GM23338 (cell line): ENCODE measurements at regions not wholly inside any gene's neighbourhood (a gene's known extent, or its start where the extent isn't known, plus 50 kb on each side); places are given as distances from the start of the nearest gene placed in this dataset.

Experiments used
- ATAC-seq: fragments of 200-7000 bp; cut with Tn5 transposase; 3 replicates; pipeline ENCODE4 v1.9.1; 2020
- DNase-seq: peaks from one replicate; pipeline ENCODE4 v3.0.0-alpha.2; 2015; ENCODE audit warnings: low spot score
- H2AFZ ChIP-seq: fragments of 200-600 bp; sonication (generic); 2 replicates; pipeline ENCODE4 v1.8.0; 2016; ENCODE audit warnings: antibody characterized with exemption, mild to moderate bottlenecking, moderate library complexity
- H3F3A ChIP-seq: fragments of 200-600 bp; sonication (generic); replicated peaks from 2 replicates; pipeline ENCODE4 v1.8.0; 2017; ENCODE audit warnings: antibody characterized with exemption, mixed run types, low read depth
- H3K27ac ChIP-seq: fragments of 200-600 bp; sonication (generic); 2 replicates; pipeline ENCODE4 v1.6.1; 2016; ENCODE audit warnings: low read depth
- H3K27me3 ChIP-seq: fragments of 200-600 bp; sonication (generic); 2 replicates; pipeline ENCODE4 v1.8.0; 2016; ENCODE audit warnings: mild to moderate bottlenecking, mixed run types, moderate library complexity; ENCODE audit not compliant: insufficient read depth
- H3K36me3 ChIP-seq: fragments of 200-600 bp; sonication (generic); 2 replicates; pipeline ENCODE4 v1.8.0; 2016; ENCODE audit warnings: mild to moderate bottlenecking; ENCODE audit not compliant: insufficient read depth
- H3K4me1 ChIP-seq: fragments of 200-600 bp; sonication (generic); 2 replicates; pipeline ENCODE4 v1.8.0; 2016; ENCODE audit warnings: mild to moderate bottlenecking, moderate library complexity; ENCODE audit not compliant: insufficient read depth
- H3K4me2 ChIP-seq: fragments of 200-600 bp; sonication (generic); 2 replicates; pipeline ENCODE4 v1.7.1; 2017; ENCODE audit warnings: mixed run types
- H3K4me3 ChIP-seq: fragments of 200-600 bp; sonication (generic); 2 replicates; pipeline ENCODE4 v1.6.1; 2016; ENCODE audit warnings: mixed run types
- H3K79me2 ChIP-seq: fragments of 200-600 bp; sonication (generic); replicated peaks from 2 replicates; pipeline ENCODE4 v1.8.0; 2017; ENCODE audit warnings: mild to moderate bottlenecking; ENCODE audit not compliant: insufficient read depth
- H3K9me2 ChIP-seq: fragments of 200-600 bp; sonication (generic); 2 replicates; pipeline ENCODE4 v1.8.0; 2017; ENCODE audit not compliant: insufficient read depth
- H4K20me1 ChIP-seq: fragments of 200-600 bp; sonication (generic); replicated peaks from 2 replicates; pipeline ENCODE4 v1.8.0; 2017; ENCODE audit warnings: mild to moderate bottlenecking; ENCODE audit not compliant: insufficient read depth
- H3K27ac Mint-ChIP-seq: 2 replicates; pipeline ENCODE4 v1.8.0; 2020; ENCODE audit warnings: inconsistent platforms, mild to moderate bottlenecking, moderate library complexity, mixed read lengths
- H3K27me3 Mint-ChIP-seq: 3 replicates; pipeline ENCODE4 v1.8.0; 2022; ENCODE audit warnings: low read depth, mild to moderate bottlenecking, moderate library complexity, mixed read lengths, inconsistent platforms; ENCODE audit not compliant: insufficient read depth, poor library complexity
- H3K36me3 Mint-ChIP-seq: 3 replicates; pipeline ENCODE4 v1.8.0; 2021; ENCODE audit warnings: low read depth, mild to moderate bottlenecking, inconsistent platforms, moderate library complexity, mixed read lengths
- H3K4me1 Mint-ChIP-seq: 3 replicates; pipeline ENCODE4 v1.8.0; 2020; ENCODE audit warnings: mild to moderate bottlenecking, inconsistent platforms, mixed read lengths
- H3K4me3 Mint-ChIP-seq: 3 replicates; pipeline ENCODE4 v1.8.0; 2021; ENCODE audit warnings: moderate library complexity, mild to moderate bottlenecking, inconsistent platforms, mixed read lengths
- H3K9me3 Mint-ChIP-seq: 3 replicates; pipeline ENCODE4 v1.8.0; 2020; ENCODE audit warnings: moderate library complexity, mild to moderate bottlenecking, inconsistent platforms, mixed read lengths
- ETS1 ChIP-seq: IDR thresholded peaks from 2 replicates; pipeline ENCODE4 v1.6.1; 2016; ENCODE audit warnings: antibody characterized with exemption
- EZH2 ChIP-seq: fragments of 200-600 bp; sonication (generic); IDR thresholded peaks from one replicate; pipeline ENCODE4 v1.8.0; 2017; ENCODE audit warnings: antibody characterized with exemption, mild to moderate bottlenecking, low read depth; ENCODE audit not compliant: unreplicated experiment
- EZH2phosphoT487 ChIP-seq: fragments of 200-600 bp; sonication (generic); IDR thresholded peaks from one replicate; pipeline ENCODE4 v1.8.1; 2018; ENCODE audit warnings: antibody characterized with exemption; ENCODE audit not compliant: unreplicated experiment
- JUNB ChIP-seq: IDR thresholded peaks from one replicate; pipeline ENCODE4 v1.6.1; 2016; ENCODE audit warnings: antibody characterized with exemption; ENCODE audit not compliant: unreplicated experiment
- NANOG ChIP-seq: IDR thresholded peaks from 2 replicates; pipeline ENCODE4 v1.6.1; 2016; ENCODE audit warnings: antibody characterized with exemption, borderline replicate concordance
- POLR2AphosphoS5 ChIP-seq: IDR thresholded peaks from 2 replicates; pipeline ENCODE4 v1.6.1; 2016; ENCODE audit warnings: antibody characterized with exemption, low read depth
- STAT1 ChIP-seq: IDR thresholded peaks from one replicate; pipeline ENCODE4 v1.6.1; 2016; ENCODE audit warnings: antibody characterized with exemption; ENCODE audit not compliant: unreplicated experiment
- ZNF114 ChIP-seq: fragments of 250-450 bp; sonication (Bioruptor Pico); IDR thresholded peaks from 2 replicates; pipeline ENCODE4 v1.5.0; 2020; ENCODE audit warnings: mild to moderate bottlenecking, moderate library complexity
- ZNF331 ChIP-seq: fragments of 250-450 bp; sonication (Bioruptor Pico); IDR thresholded peaks from 2 replicates; pipeline ENCODE4 v1.5.0; 2020; ENCODE audit warnings: low read depth, mild to moderate bottlenecking, moderate library complexity
- ZNF462 ChIP-seq: fragments of 250-450 bp; sonication (Bioruptor Pico); IDR thresholded peaks from 2 replicates; pipeline ENCODE4 v1.5.0; 2020; ENCODE audit warnings: mild to moderate bottlenecking, moderate library complexity
- TF ChIP-seq, protein P1 (sequence below), 2 experiments: fragments of 200-600 bp in 1 of 2; sonication (generic) in 1 of 2; conservative IDR thresholded peaks; 2 replicates each; pipeline versions ENCODE4 v1.5.1 to v1.6.1; 2016 to 2017; ENCODE audit warnings: antibody characterized with exemption in 2 of 2, low read depth in 2 of 2, mild to moderate bottlenecking in 2 of 2, moderate library complexity in 1 of 2
- TF ChIP-seq, protein P2 (sequence below): IDR thresholded peaks from one replicate; pipeline ENCODE4 v1.6.1; 2018; ENCODE audit warnings: antibody characterized with exemption; ENCODE audit not compliant: unreplicated experiment

- TF ChIP-seq NANOG (no peak), ZNF114 (no peak), ETS1 (no peak), POLR2AphosphoS5 (no peak)
Measured at GRCh38 chr5:39759701-39760100, 334.9 kb upstream of the DAB2 start (continued).

DNA sequence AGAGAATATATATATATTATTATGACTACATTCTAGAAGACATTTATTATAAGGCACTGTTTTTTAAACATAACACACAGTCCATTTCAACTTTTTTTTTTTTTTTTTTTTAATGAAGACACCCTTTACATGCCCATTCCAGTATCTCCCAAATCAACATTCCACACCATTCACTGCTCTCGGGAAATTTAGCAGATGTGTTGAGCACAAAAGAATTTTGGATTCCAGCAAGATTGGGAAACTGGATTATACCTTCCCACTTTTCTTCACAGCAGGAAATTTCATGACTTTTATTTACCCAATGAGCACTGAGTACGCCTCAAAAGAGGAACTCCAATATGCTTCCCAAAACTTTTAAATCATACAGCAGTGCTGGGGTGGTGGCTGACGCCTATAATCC is 333.6 kb upstream of the DAB2 start:
- H3K79me2 ChIP-seq = no peaks in the 10 kb centered on the region
- no peak overlapping the region for H3K4me3 ChIP-seq
- no peak overlapping the region for H3K27ac ChIP-seq
- no peaks in the 10 kb centered on the region for H3K4me1 ChIP-seq
- no peaks in the 10 kb centered on the region for H3K9me2 ChIP-seq
- Mint-ChIP-seq H3K4me1 (no peaks in the 10 kb centered on the region), H3K36me3 (no peaks in the 10 kb centered on the region), H3K27me3 (no peaks in the 10 kb centered on the region), H3K27ac (no peak overlapping the region), H3K9me3 (0 out of 3 replicates have a peak, but pooled peaks cover 3% of the 10 kb centered on the region), H3K4me3 (no peak overlapping the region)
- H2AFZ ChIP-seq = no peak overlapping the region
- TF ChIP-seq ZNF331 (CRISPR knock-in tag) = no peak
- no peak for TF ChIP-seq EZH2phosphoT487
- TF ChIP-seq, protein P1, sequence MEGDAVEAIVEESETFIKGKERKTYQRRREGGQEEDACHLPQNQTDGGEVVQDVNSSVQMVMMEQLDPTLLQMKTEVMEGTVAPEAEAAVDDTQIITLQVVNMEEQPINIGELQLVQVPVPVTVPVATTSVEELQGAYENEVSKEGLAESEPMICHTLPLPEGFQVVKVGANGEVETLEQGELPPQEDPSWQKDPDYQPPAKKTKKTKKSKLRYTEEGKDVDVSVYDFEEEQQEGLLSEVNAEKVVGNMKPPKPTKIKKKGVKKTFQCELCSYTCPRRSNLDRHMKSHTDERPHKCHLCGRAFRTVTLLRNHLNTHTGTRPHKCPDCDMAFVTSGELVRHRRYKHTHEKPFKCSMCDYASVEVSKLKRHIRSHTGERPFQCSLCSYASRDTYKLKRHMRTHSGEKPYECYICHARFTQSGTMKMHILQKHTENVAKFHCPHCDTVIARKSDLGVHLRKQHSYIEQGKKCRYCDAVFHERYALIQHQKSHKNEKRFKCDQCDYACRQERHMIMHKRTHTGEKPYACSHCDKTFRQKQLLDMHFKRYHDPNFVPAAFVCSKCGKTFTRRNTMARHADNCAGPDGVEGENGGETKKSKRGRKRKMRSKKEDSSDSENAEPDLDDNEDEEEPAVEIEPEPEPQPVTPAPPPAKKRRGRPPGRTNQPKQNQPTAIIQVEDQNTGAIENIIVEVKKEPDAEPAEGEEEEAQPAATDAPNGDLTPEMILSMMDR (conservative IDR thresholded peaks at IDR 0.05; ENCODE audit: low read depth in 2 of 2) = no peak
- no peak for TF ChIP-seq ETS1
- no peak for TF ChIP-seq ZNF114
- no peak for TF ChIP-seq NANOG
- TF ChIP-seq, protein P2, sequence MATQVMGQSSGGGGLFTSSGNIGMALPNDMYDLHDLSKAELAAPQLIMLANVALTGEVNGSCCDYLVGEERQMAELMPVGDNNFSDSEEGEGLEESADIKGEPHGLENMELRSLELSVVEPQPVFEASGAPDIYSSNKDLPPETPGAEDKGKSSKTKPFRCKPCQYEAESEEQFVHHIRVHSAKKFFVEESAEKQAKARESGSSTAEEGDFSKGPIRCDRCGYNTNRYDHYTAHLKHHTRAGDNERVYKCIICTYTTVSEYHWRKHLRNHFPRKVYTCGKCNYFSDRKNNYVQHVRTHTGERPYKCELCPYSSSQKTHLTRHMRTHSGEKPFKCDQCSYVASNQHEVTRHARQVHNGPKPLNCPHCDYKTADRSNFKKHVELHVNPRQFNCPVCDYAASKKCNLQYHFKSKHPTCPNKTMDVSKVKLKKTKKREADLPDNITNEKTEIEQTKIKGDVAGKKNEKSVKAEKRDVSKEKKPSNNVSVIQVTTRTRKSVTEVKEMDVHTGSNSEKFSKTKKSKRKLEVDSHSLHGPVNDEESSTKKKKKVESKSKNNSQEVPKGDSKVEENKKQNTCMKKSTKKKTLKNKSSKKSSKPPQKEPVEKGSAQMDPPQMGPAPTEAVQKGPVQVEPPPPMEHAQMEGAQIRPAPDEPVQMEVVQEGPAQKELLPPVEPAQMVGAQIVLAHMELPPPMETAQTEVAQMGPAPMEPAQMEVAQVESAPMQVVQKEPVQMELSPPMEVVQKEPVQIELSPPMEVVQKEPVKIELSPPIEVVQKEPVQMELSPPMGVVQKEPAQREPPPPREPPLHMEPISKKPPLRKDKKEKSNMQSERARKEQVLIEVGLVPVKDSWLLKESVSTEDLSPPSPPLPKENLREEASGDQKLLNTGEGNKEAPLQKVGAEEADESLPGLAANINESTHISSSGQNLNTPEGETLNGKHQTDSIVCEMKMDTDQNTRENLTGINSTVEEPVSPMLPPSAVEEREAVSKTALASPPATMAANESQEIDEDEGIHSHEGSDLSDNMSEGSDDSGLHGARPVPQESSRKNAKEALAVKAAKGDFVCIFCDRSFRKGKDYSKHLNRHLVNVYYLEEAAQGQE = no peak
- TF ChIP-seq STAT1 = no peak
- no peak for TF ChIP-seq JUNB
- no peak for TF ChIP-seq EZH2
- TF ChIP-seq ZNF462 = no peak
- H3F3A ChIP-seq = no peaks in the 10 kb centered on the region
- no peaks in the 10 kb centered on the region for H3K36me3 ChIP-seq
- H4K20me1 ChIP-seq = no peaks in the 10 kb centered on the region
- ATAC-seq = no peak
- no peak for DNase-seq
- H3K4me2 ChIP-seq = no peak overlapping the region
- no peaks in the 10 kb centered on the region for H3K27me3 ChIP-seq
